HL-60 (cell line): ENCODE measurements at regions not wholly inside any gene's neighbourhood (a gene's known extent, or its start where the extent isn't known, plus 50 kb on each side); places are given as distances from the start of the nearest gene placed in this dataset.
"Not testable (repeated sequence)": the region's sequence is repeated elsewhere in the genome, so short reads cannot be mapped to it uniquely, and the experiment has no call there.

Experiments
- DNase-seq, 2 experiments: peaks; one replicate each; pipeline ENCODE4 v3.0.0-alpha.2; 2010 to 2020; ENCODE audit warnings: low read depth in 1 of 2, low spot score in 1 of 2
- H3K27ac ChIP-seq: fragments of 250-450 bp; sonication (Bioruptor Pico); replicated peaks from 2 replicates; pipeline ENCODE4 v1.5.1; 2020; ENCODE audit warnings: mild to moderate bottlenecking, moderate library complexity
- H3K27me3 ChIP-seq: fragments of 250-450 bp; sonication (Bioruptor Pico); 2 replicates; pipeline ENCODE4 v1.5.1; 2021; ENCODE audit warnings: mild to moderate bottlenecking, moderate library complexity; ENCODE audit not compliant: insufficient read depth, poor library complexity, severe bottlenecking
- H3K4me3 ChIP-seq: replicated peaks from 2 replicates; pipeline ENCODE4 v1.5.1; 2011; ENCODE audit warnings: mild to moderate bottlenecking, control low read depth, low read length; ENCODE audit not compliant: insufficient read depth
- GABPA ChIP-seq: IDR thresholded peaks from 2 replicates; pipeline ENCODE4 v1.6.1; 2012; ENCODE audit warnings: low read depth
- POLR2AphosphoS5 ChIP-seq: IDR thresholded peaks from 2 replicates; pipeline ENCODE4 v1.6.1; 2012; ENCODE audit warnings: low read depth
- SPI1 ChIP-seq: IDR thresholded peaks from 2 replicates; pipeline ENCODE4 v1.6.1; 2012; ENCODE audit warnings: low read depth, mild to moderate bottlenecking, borderline replicate concordance
- TF ChIP-seq, protein P1 (sequence below): IDR thresholded peaks from 2 replicates; pipeline ENCODE4 v1.6.1; 2012; ENCODE audit warnings: low read depth; ENCODE audit not compliant: insufficient replicate concordance
- TF ChIP-seq, protein P2 (sequence below): IDR thresholded peaks from one replicate; pipeline ENCODE4 v1.5.1; 2011; ENCODE audit warnings: low read length, control low read depth, inconsistent platforms; ENCODE audit not compliant: insufficient read depth

DNA sequence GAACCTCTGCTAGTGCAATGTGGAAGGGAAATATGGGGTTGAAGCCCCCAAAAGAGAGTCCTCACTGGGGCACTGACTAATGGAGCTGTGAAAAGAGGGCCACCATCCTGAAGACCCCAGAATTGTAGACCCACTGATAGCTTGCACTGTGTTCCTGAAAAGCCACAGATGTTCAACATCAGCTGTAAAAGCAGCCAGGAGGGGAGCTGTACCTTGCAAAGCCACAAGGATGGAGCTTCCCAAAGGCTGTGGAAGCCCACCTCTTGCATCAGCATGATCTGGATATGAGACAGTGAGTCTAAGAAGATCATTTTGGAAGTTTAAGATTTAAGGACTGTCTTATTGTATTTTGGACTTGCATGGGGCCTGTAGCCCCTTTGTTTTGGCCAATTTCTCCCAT is 125.8 kb upstream of the TGFBR2 start:
- Histone ChIP-seq H3K27me3 (no peaks in the 10 kb centered on the region), H3K27ac (no peak overlapping the region), H3K4me3 (no peak overlapping the region)
- TF ChIP-seq, protein P1, sequence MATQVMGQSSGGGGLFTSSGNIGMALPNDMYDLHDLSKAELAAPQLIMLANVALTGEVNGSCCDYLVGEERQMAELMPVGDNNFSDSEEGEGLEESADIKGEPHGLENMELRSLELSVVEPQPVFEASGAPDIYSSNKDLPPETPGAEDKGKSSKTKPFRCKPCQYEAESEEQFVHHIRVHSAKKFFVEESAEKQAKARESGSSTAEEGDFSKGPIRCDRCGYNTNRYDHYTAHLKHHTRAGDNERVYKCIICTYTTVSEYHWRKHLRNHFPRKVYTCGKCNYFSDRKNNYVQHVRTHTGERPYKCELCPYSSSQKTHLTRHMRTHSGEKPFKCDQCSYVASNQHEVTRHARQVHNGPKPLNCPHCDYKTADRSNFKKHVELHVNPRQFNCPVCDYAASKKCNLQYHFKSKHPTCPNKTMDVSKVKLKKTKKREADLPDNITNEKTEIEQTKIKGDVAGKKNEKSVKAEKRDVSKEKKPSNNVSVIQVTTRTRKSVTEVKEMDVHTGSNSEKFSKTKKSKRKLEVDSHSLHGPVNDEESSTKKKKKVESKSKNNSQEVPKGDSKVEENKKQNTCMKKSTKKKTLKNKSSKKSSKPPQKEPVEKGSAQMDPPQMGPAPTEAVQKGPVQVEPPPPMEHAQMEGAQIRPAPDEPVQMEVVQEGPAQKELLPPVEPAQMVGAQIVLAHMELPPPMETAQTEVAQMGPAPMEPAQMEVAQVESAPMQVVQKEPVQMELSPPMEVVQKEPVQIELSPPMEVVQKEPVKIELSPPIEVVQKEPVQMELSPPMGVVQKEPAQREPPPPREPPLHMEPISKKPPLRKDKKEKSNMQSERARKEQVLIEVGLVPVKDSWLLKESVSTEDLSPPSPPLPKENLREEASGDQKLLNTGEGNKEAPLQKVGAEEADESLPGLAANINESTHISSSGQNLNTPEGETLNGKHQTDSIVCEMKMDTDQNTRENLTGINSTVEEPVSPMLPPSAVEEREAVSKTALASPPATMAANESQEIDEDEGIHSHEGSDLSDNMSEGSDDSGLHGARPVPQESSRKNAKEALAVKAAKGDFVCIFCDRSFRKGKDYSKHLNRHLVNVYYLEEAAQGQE: no peak
- TF ChIP-seq SPI1 (no peak), GABPA (no peak), POLR2AphosphoS5 (no peak)
- TF ChIP-seq, protein P2, sequence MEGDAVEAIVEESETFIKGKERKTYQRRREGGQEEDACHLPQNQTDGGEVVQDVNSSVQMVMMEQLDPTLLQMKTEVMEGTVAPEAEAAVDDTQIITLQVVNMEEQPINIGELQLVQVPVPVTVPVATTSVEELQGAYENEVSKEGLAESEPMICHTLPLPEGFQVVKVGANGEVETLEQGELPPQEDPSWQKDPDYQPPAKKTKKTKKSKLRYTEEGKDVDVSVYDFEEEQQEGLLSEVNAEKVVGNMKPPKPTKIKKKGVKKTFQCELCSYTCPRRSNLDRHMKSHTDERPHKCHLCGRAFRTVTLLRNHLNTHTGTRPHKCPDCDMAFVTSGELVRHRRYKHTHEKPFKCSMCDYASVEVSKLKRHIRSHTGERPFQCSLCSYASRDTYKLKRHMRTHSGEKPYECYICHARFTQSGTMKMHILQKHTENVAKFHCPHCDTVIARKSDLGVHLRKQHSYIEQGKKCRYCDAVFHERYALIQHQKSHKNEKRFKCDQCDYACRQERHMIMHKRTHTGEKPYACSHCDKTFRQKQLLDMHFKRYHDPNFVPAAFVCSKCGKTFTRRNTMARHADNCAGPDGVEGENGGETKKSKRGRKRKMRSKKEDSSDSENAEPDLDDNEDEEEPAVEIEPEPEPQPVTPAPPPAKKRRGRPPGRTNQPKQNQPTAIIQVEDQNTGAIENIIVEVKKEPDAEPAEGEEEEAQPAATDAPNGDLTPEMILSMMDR: no peak
- DNase-seq: no peak

DNA sequence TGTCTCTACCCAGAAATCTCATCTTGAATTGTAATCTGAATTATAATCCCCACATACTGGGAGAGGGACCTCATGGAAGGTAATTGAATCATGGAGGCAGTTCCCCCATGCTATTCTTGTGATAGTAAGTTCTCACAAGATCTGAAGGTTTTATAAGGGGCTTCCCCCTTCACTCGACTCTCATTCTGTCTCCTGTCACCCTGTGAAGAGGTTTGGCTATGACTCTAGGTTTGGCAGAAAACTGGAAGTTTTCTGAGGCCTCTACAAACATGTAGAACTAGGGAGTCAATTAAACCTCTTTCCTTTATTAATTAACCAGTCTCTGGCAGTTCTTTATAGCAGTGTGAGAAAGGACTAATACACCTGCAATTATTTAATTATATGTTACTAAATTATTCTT is 125.2 kb upstream of the TGFBR2 start:
- no peak for DNase-seq
- Histone ChIP-seq H3K4me3 (no peak overlapping the region), H3K27ac (no peak overlapping the region), H3K27me3 (no peaks in the 10 kb centered on the region)
- TF ChIP-seq POLR2AphosphoS5 (no peak), SPI1 (no peak), GABPA (no peak)
- TF ChIP-seq, protein P2: no peak
- TF ChIP-seq, protein P1: no peak

DNA sequence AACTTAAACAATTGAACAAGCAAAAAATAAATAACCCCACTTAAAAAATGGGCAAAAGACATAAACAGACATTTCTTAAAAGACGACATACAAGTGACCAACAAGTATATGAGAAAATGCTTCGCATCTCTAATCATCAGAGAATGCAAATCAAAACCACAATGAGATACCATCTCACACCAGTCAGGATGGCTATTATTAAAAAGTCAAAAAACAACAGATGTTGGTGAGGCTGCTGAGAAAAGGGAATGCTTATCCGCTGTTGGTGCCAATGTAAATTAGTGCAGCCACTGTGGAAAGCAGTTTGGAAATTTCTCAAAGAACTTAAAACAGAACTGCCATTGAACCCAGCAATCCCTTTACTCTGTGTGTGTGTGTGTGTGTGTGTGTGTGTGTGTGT is 122.2 kb upstream of the TGFBR2 start:
- not testable (repeated sequence) for H3K27me3 ChIP-seq, H3K27ac ChIP-seq, DNase-seq, H3K4me3 ChIP-seq

DNA sequence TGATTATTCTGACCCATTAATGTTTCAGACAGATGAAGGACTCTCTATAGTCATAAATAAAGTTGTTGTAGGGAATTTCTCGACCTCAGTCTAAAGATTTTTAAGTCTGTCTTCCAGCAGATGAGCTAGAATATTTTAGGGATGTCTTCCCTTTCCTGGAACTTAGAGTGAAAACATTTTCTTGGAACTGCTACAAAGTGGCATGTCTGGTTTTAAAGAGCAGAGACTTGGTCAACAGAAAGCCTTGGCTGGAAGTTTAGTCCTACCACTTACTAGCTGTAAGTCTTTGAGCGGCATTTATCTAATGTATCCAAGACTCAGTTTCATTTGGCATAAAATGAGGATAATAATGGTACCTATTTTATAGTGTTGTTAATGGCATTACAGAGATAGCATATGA is 120.0 kb upstream of the TGFBR2 start:
- no peak overlapping the region for H3K4me3 ChIP-seq

More for the DNA sequence above, 120.0 kb upstream of the TGFBR2 start:
- DNase-seq: no peak
- no peaks in the 10 kb centered on the region for H3K27me3 ChIP-seq
- TF ChIP-seq POLR2AphosphoS5 (no peak), SPI1 (no peak), GABPA (no peak)
- TF ChIP-seq, protein P1: no peak
- TF ChIP-seq, protein P2: no peak
- H3K27ac ChIP-seq: no peak overlapping the region
